Amniotic epithelial cell (primary cell): ENCODE measurements at regions not wholly inside any gene's neighbourhood (a gene's known extent, or its start where the extent isn't known, plus 50 kb on each side); places are given as distances from the start of the nearest gene placed in this dataset.
"Not testable (repeated sequence)": the region's sequence is repeated elsewhere in the genome, so short reads cannot be mapped to it uniquely, and the experiment has no call there.

ENCODE experiments used
- DNase-seq: peaks from one replicate; pipeline ENCODE4 v3.0.0-alpha.2; 2010; ENCODE audit warnings: low read depth

DNA sequence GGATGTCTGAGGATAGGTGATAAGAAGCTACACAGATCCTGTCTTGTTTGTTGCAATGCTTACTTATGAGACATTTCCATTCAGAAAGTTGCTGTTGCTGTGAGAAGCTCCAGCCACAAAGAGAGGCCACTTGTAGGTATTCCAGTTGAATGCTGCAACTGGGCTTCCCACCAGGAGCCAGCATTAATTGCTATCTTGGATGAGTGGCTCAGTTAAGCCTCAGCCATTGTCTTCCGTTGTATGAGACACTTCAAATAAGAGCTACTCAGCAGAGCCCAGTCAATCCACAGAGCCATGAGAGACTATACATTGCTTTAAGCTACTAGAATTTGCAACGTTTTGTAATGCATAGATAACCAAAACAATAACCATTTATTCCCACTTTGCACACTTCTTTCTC, 104.3 kb upstream of the ARRDC3 start:
- DNase-seq, result no peak

DNA sequence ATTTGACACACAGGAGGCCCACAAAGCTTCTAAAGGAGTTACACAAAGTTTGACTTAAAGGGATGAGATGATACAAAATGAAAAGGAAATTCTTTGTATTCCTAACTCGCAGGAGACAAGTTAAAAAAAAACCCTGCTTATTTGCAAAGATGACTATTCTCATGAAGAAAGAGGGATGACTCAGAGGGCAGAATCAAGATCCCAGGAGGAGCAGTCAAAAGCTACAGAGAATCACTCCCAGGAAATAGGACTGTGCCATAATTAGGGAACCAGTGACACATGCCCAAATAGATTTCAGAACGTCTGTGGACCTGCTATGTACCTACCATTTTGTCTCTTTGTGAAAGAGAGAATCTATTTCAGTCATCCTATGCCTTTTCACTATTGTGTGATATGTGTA, 103.5 kb upstream of the ARRDC3 start:
- peak; percentile 35 for DNase-seq

DNA sequence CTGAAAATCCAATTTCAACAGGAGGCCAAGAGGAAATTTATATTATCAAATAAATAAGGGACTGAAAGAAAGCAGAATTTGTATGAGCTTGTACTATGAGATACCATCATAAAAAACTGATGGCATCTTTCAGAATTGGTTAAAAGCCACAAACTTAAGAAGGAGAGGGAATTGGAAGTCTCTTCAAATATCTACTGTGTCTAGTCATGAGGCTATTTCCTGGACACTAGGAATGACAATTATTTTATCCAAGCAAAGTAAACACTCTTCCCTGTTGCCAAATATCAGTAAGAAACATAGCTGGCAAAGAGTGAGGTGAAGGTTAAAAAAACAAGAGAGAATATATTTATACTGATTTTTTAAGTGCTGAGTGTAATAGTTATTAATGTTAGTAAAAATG, 101.5 kb upstream of the ARRDC3 start:
- DNase-seq, result no peak

DNA sequence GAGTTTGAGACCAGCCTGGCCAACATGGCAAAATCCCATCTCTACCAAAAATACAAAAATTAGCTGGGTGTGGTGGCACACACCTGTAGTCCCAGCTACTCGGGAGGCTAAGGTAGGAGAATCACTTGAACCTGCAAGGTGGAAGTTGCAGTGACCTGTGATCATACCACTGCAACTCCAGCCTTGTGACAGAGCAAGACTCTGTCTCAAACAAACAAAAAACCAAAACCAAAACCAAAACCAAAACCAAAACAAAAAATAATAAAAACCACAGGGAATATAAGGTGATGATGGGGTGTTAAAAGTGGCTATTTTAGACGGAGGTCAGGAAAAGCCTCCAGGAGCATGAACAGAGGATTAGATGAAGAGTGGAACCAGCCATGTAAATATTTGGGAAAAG, 96.3 kb upstream of the ARRDC3 start:
- not testable (repeated sequence) for DNase-seq

DNA sequence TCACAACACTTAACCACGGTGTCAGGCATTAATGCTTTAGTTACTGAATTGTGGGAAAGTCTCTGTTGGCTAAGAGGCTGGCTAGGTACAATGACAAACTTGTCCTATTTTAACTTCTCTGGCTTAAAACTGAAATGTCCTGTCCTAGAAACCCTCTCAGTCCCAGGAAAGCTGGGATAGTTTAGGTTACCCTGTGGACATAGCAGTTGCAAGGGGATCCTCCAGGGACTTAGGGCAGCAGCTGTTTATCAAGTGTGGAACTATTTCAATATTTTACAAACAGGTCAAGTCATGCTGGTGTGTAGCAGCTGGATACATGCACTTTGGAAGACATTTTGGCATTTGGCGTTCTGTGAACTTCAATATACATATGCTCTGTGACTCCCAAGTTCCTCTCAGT, 95.0 kb upstream of the ARRDC3 start:
- DNase-seq, result no peak

DNA sequence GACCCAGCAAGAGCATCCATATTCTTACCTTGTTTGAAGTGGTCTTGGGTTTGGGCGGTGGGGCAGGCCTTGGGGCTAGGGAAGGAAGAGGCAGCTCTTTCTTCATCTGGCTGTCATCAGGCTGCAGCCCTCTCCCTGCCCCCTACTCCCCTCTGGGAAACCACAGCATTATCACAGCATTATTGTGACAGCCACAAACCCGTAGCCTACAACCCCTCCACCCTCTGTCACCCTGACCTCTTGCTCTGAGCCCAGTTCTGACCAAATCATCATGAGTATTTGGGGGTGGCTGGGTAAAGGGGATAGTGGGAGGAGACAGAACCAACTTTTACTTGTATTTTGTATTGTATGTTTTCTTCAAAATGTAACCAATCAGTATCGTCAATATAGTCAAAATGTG, 94.3 kb upstream of the ARRDC3 start:
- DNase-seq, result no peak

DNA sequence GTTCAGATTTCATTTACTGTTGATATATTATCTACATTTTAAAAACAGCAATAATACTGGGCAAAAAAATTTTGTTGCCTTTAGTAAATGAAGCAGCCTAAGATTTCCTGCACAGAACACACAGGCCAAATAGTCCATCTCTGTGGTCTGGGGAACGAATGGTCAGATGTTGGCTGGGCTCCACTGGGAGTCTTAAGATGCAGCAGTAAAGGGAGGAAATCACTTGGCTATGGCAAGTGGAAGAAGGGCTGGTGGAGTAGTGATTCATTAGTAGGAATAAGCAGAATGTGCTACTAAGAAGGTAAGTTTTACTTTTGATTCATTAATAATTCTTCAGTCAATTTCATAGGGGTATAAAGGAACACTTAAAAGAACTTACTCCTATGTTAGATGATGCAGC, 91.1 kb upstream of the ARRDC3 start:
- peak; percentile 39 for DNase-seq

DNA sequence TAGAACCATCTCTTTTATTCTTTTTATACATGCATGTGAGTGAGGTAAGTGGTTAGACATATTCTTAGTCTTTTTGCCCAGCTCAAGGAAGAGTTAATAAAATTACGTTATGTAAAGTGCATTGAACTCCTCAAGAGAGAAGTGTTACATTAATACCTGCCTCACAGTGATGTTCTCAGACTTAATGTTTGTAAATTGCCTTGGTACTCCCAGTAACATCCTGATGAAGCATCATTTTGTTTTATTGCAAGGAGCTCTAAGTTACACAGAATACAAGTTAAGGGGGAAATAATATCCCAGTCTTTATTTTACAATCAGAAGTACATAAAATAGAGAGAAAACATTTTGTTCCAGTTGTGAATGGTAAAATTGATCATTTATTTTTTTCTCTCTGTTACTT, 89.5 kb upstream of the ARRDC3 start:
- no peak for DNase-seq

DNA sequence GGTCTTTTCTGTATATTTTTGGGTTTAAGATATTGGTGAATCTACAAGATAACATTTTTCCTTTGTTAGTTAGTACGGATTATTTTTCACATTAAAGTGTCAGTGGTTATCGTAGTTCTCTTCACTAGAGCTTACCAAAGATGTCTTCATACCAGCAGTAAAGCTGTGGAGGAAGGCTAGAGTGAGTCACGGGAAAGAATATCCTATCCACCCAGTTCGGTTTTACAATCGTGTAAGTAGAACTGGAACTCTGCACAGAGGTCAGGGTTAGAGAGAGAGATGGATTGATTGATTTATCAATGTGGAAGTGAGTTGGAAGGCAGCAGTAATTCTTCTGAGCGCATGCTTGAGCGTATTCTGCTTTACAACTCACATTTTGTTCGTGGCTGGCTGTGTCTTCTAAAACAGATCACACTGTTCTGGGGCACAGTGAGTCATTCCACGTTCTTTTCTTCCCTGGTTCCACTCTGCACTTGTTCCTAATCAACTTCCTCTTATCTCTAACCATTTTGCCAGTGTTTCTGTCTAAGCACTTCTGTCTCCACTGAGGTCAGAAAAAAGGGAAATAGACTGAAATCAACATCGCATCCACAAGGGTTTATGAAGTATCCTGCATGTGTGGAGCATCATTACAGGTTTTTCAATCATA, 86.5 kb upstream of the ARRDC3 start:
- peak; percentile 70 for DNase-seq

DNA sequence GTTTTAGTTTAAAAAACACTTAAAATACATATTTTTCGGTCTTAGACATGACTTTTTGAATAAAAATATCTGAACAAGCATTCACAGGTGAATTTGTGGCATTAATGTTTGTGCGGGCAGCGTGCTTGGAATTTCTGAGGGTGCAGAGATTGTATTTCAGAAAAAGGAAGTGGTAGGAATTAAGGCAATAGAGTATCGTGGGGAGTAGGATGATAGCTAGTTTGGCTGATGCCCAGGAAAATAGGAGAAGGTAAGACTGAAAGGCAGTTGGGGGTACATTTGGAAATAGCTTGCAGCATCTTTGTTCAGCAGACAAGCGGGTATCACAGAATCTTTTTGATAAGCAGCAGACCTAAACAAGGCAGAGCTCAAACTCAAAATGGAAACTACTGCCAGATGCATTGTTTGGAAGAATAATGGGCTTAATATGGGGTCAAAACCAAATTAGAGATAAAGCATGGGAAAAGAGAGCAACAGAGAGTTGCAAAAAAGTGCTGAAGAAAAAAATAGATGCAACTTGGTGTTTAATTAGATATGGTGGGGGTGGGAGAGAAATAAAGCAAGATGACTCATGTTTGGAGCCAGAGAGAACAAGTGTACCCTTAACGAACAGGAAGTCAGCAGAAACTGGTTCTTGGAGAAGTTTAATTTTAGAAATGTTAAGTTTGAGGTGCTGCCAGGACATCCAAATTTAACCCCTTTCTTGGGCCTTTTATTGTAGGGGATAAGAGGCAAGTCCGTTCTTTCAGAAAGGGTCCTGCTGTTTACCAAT, 85.7 kb upstream of the ARRDC3 start:
- peak; percentile 9 for DNase-seq

DNA sequence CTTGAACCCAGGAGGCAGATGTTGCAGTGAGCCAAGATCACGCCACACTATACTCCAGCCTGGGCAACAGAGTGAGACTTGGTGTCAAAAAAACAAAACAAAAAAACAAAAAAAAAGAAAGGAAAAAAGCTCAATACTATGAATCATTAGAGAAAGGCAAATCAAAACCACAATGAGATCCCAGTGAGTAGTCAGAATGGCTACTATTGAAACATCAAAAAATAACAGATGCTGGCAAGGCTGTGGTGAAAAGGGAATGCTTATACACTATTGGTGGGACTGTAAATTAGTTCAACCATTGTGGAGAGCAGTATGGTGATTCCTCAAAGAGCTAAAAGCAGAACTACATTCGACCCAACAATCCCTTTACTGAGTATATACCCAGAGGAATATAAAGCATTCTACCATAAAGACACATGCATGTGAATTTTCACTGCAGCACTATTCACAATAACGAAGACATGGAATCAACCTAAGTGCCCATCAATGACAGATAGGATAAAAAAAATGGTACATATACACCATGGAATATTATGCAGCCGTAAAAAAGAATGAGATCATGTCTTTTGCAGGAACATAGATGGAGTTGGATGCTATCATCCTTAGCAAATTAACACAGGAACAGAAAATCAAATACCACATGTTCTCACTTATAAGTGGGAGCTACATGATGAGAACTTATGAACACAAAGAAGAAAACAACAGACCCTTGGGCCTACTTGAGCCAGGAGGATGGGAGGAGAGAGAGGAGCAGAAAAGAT, 81.9 kb upstream of the ARRDC3 start:
- DNase-seq, result no peak

DNA sequence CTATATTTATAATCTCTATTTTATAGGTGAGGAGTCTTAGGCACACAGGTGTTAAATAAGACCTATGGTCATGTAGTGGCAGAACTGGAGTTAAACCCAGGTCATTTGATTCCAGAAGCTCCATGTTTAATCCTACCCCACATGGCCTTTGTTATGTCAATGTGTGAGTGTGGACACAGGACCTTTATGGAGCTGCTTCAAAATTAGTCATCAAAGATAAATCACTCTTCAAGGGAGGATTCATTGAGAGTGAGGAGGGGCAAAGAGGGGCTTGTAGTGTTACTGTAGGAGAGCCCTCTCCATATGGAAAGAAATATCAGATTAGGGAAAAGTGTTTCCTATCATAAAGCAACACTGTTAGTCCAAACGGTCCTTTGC, 74.6 kb upstream of the ARRDC3 start:
- no peak for DNase-seq

DNA sequence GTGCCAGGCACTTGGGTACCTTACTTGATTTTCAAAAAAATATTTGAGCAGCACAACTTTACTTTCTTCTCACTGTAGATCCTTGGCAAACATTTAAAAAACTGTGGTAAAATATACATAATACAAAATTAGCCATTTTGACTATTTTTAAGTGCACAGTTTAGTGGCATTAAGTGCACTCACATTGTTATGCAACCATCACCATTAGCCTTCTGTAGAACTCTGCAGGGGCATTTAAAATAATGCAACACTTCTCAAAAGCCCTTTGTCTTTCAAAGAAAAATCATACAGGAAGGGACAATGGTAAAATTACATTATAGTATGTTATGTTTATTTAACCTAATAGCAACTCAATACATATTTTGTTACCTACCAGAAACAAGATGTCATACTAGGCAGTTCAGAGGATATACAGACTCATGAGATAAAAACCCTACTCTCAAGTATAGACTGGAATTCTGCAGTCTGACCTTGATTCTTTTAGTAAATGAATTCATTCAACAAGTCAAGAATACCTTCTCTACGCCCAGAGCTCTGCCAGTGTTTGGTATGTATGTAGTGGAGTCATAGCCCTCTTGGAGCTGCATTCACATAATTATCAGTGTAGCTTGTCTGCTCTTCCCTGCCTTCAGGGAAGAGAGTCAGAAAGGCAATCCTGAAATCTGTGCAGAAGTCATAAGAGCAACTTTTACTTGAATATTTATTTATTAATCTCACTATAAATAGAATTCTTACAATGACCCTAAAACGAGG, 74.0 kb upstream of the ARRDC3 start:
- no peak for DNase-seq

DNA sequence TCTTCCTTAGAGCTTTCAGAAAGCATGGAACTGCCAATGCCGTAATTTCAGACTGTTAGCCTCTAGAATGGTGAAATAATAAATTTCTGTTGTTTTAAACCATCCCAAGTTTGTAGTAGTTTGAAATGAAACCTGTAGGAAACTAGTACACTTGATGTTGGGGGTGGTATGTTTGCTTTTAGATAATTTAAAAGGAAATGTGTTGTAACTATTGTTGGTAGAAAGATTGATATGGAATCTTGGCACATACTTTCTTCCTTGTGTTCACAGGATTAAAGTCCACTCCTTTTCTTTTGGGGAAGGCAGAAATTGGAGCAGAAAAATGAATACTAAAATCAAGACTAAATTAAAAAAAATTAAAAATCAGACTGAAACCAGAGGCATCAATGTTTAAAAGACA, 66.0 kb upstream of the ARRDC3 start:
- DNase-seq, result no peak

DNA sequence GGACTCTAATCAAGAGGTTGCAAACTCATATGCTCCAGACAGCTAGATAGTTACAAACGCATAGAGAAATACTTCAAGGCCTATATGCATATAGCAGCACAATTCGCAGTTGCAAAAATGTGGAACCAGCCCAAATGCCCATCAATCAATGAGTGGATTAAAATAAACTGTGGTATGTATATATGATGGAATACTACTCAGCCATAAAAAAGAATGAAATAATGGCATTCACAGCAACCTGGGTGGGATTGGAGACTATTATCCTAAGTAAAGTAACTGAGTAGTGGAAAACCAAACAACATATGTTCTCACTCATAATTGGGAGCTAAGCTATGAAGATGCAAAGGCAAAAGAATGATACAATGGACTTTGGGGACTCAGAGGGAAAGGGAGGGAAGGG, 65.0 kb upstream of the ARRDC3 start:
- DNase-seq, result not testable (repeated sequence)

DNA sequence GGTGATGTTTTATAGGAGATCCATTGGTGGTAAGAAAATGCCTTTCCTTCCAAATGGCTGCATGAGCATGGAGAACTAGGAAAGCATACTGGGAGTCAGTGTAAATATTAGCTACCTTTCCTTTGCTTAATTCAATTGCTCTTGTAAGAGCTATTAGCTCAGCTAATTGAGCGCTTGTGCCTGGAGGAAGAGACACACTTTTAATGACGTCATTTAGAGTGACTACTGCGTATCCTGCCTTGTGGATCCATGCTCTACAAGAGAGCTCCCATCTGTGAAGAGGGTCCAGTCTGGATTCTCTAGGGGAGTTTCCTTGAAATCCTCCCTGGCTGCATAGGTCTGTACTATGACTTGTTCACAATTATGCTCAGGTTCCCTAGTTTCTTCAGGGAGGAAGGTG, 63.8 kb upstream of the ARRDC3 start:
- DNase-seq, result not testable (repeated sequence)

DNA sequence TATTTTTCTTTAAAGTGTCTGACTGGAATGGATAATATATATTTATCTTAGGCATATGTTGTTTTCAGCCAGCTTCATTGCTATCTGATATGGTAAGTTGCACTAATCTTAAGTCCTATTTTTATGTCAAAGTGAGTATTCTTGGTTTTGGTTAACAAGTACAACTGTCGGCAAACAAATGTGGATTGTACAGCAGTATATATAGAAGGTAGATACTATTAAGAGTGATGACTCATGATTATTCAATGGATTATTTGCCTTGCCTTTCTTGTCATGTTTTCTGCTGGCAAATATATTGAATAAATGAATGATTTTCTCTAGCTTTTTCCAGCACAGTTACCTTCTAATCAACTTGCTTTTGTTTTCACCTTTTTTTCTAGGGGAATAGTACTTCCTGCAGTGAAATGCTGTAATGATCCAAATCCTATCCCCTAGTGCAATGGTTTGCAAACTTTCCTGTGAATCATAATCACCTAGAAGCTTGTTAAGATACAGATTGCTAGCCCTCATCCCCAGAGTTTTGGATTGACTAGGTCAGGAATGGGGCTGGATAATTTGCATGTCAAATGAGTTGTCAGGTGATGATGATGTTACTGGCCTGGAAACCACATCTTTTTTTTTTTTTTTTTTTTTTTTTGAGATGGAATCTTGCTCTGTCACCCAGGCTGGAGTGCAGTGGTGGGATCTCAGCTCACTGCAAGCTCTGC, 60.8 kb upstream of the ARRDC3 start:
- no peak for DNase-seq

DNA sequence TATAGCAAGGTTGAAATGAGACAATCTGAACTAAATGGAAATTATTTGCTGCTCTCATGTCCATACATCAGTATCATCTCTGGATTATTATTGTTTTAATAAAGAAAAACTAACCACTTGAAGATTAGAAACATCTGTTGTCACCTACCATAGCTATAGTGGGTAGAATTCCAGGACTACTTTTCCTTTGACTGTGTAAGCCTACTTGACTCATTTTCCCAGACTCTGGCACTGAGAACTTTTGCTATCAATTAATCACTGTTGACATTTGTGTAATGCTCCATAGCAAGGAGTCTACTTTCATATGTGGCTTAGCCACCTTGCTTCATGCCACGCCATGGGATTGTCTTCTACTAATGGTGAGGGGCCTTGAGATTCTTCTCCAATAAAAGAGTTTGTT, 59.9 kb upstream of the ARRDC3 start:
- DNase-seq, result peak; percentile 78

DNA sequence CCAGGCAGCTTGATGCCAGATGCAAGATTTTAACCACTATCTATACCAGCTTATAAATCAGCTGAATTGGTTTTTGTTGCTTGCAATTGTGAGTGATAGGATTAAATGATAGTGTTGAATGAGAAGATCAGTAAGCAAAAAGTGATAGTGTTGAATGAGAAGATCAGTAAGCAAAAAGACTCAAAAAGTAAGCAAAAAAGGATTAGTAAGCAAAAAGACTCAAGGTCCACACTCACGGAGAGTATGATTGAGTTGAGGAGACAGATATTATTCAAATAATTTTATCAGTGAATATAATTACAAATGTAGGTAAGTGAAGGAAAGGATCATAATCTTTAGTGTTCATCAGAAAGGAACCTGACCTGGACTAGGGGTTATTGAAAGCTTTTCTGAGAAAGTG, 58.0 kb upstream of the ARRDC3 start:
- no peak for DNase-seq

DNA sequence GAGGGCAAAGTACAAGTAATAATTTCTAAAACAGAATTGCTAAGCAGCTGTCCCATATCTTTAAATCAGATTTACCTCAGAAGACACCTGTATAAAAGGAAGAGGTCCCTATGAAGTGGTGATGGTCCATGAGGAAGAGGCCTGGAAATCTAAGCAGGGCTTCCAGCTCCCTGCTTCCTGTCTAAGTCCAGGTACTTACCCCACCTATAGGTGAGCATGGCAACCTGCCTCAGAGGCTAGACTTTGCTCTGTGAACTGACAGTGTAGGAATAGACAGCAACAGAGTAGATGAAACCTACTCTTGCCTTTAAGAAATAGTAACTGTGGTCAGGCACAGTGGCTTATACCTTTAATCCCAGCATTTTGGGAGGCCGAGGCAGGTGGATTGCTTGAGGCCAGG, 55.8 kb upstream of the ARRDC3 start:
- no peak for DNase-seq

DNA sequence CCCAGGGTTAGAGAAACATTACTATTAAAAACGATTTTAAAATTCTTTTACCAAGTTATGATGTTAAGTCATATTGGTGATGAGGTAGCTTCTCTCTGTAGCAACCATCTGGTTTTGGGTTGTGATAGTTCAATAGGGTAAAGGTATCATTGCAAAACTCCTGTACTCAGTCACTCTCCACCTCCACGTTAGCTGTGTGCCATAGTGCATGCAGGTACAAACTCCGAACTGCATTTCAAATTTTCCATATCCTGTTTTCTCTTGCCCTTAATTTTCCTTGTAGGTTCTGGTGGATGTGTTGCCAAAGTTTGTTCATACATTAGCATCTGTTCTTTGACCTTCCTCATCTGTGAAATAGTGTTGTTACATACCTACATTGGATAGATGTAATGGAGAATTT, 53.1 kb upstream of the ARRDC3 start:
- no peak for DNase-seq

DNA sequence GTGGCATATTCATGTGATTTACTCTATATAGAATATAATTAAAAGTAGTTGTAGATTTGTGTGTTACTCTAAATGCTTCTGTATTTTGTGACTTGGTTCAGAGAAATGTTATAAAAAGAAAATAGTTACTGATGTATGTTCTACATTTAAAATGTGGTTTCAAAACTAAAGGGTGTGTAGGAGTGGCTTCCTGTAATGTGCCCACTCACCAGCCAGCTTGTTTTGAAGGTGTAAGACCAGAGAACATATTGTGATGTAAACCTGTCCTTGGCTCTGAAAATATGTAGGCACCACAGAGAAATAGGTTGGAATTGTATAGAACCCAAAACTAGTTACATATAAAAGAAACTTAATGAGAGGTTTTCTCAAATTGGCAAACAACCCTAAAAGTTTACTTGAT, 51.2 kb upstream of the ARRDC3 start:
- peak; percentile 19 for DNase-seq
